ENCODE measurements at regions not wholly inside any gene's neighbourhood (a gene's known extent, or its start where the extent isn't known, plus 50 kb on each side); places are given as distances from the start of the nearest gene placed in this dataset.

- Histone ChIP-seq H3K9me3 (no peaks in the 10 kb centered on the region), H3K27me3 (no peaks in the 10 kb centered on the region), H3K36me3 (no peaks in the 10 kb centered on the region), H3K4me3 (peak overlapping the region in 2 of 4 donors; percentile 8 to 10), H3K4me1 (no peaks in the 10 kb centered on the region), H3K27ac (replicated peaks in 1 of 4) (no peak overlapping the region)
- TF ChIP-seq POLR2A (IDR thresholded peaks at IDR 0.05; ENCODE audit: low read depth) = no peak
- no peak for TF ChIP-seq CTCF (IDR thresholded peaks at IDR 0.05)
- no peak for TF ChIP-seq EP300 (IDR thresholded peaks at IDR 0.05)
- no peak for TF ChIP-seq POLR2AphosphoS5 (IDR thresholded peaks at IDR 0.05)
- WGBS = 49% methylated on average over 10 of the region's 10 CpGs
- no peak for DNase-seq (ENCODE audit: extremely low spot score)
- intact Hi-C loops (cut with DNase I) = no loop called here
Observed at GRCh38 chr16:73775841-73776388, 520.7 kb upstream of the PSMD7 start.

- intact Hi-C loops (cut with DNase I) = no loop called here
- no peaks in the 10 kb centered on the region for H3K27me3 ChIP-seq
- no peak for DNase-seq (ENCODE audit: extremely low spot score)
- H3K27ac ChIP-seq (replicated peaks in 1 of 4) = no peak overlapping the region
- WGBS = 85% methylated on average over 4 of the region's 4 CpGs
- H3K9me3 ChIP-seq = no peaks in the 10 kb centered on the region
- H3K4me1 ChIP-seq = peaks cover 0 to 15% (median 7%) of the 10 kb centered on the region in 4 donors
- no peak for TF ChIP-seq EP300 (IDR thresholded peaks at IDR 0.05)
- TF ChIP-seq CTCF (IDR thresholded peaks at IDR 0.05) = no peak
- TF ChIP-seq POLR2AphosphoS5 (IDR thresholded peaks at IDR 0.05) = no peak
- no peak for TF ChIP-seq POLR2A (IDR thresholded peaks at IDR 0.05; ENCODE audit: low read depth)
- no peak overlapping the region for H3K4me3 ChIP-seq
- H3K36me3 ChIP-seq = no peaks in the 10 kb centered on the region
Observed at GRCh38 chr16:73771196-73772064, 525.2 kb upstream of the PSMD7 start.

GRCh38 chr16:73768786-73769203, 527.8 kb upstream of the PSMD7 start:
- Histone ChIP-seq H3K27ac (replicated peaks in 1 of 4) (no peak overlapping the region), H3K36me3 (no peaks in the 10 kb centered on the region), H3K4me3 (no peak overlapping the region), H3K9me3 (no peaks in the 10 kb centered on the region), H3K27me3 (no peaks in the 10 kb centered on the region), H3K4me1 (peaks cover 0 to 15% (median 7%) of the 10 kb centered on the region in 4 donors)
- intact Hi-C loops (cut with DNase I) = no loop called here
- WGBS = 42% methylated on average over 3 of the region's 3 CpGs
- TF ChIP-seq CTCF (IDR thresholded peaks at IDR 0.05) (no peak), POLR2A (IDR thresholded peaks at IDR 0.05; ENCODE audit: low read depth) (no peak), POLR2AphosphoS5 (IDR thresholded peaks at IDR 0.05) (no peak)
- DNase-seq (ENCODE audit: extremely low spot score) = no peak

- 52% methylated on average over 4 of the region's 4 CpGs for WGBS
- no peak for TF ChIP-seq POLR2AphosphoS5 (IDR thresholded peaks at IDR 0.05)
- no peak for TF ChIP-seq POLR2A (IDR thresholded peaks at IDR 0.05; ENCODE audit: low read depth)
- no peak for TF ChIP-seq EP300 (IDR thresholded peaks at IDR 0.05)
- TF ChIP-seq CTCF (IDR thresholded peaks at IDR 0.05) = no peak
- Histone ChIP-seq H3K4me1 (peaks cover 0 to 9% (median 7%) of the 10 kb centered on the region in 4 donors), H3K4me3 (no peak overlapping the region), H3K36me3 (no peaks in the 10 kb centered on the region), H3K27ac (replicated peaks in 1 of 4) (no peak overlapping the region), H3K27me3 (no peaks in the 10 kb centered on the region), H3K9me3 (peaks cover 0 to 4% (median 1%) of the 10 kb centered on the region in 4 donors)
- DNase-seq (ENCODE audit: extremely low spot score) = no peak
- intact Hi-C loops (cut with DNase I) = no loop called here
Observed at GRCh38 chr16:73764321-73764720, 532.3 kb upstream of the PSMD7 start.
